Erythroblast (primary cell): ENCODE measurements at regions not wholly inside any gene's neighbourhood (a gene's known extent, or its start where the extent isn't known, plus 50 kb on each side); places are given as distances from the start of the nearest gene placed in this dataset.

Source experiments
- GATA1 ChIP-seq: IDR thresholded peaks from 2 replicates; pipeline ENCODE4 v1.6.1; 2011; ENCODE audit warnings: low read depth, mild to moderate bottlenecking, control low read depth, low read length, moderate library complexity
- POLR2A ChIP-seq: IDR thresholded peaks from 2 replicates; pipeline ENCODE4 v1.6.1; 2011; ENCODE audit warnings: mild to moderate bottlenecking, low read length

DNA sequence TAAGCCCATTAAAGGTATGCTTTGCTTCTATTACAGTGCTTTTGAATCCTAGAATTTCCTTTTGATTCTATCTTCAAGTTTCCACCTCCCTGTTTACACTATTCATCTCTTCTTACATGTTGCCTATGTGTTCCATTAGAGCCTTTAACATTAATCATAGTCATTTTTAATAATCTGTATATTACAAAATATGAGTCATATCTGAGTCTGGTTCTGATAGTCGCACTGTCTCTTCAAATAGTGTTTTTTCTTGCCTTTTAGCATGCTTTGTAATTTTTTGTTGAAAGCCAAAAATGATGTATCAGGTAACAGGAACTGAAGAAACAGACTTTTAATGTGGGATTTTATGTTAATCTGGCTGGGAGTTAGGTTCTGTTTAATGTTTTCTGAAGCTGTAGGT, 68.4 kb downstream of the DNAAF9 start:
- no peak for TF ChIP-seq POLR2A
- TF ChIP-seq GATA1: no peak
